K562 (cell line): ENCODE measurements at regions not wholly inside any gene's neighbourhood (a gene's known extent, or its start where the extent isn't known, plus 50 kb on each side); places are given as distances from the start of the nearest gene placed in this dataset.
A peak's percentile ranks its signal among the peaks of the same experiment; 100 is the strongest.

Experiments
- ARHGAP35 ChIP-seq: fragments of 450-650 bp; IDR thresholded peaks from 2 replicates; pipeline ENCODE4 v1.6.1; 2018; ENCODE audit not compliant: partially characterized antibody
- CBX1 ChIP-seq: sonication (generic); IDR thresholded peaks from 2 replicates; pipeline ENCODE4 v1.6.1; 2016; ENCODE audit warnings: antibody characterized with exemption, low read depth, mild to moderate bottlenecking
- CCNT2 ChIP-seq: IDR thresholded peaks from 2 replicates; pipeline ENCODE4 v1.6.1; 2011; ENCODE audit warnings: borderline replicate concordance, low read depth, mild to moderate bottlenecking, moderate library complexity, mixed read lengths, low read length; ENCODE audit not compliant: insufficient read length; ENCODE audit errors: extremely low read depth
- CREB1 ChIP-seq, 2 experiments: sonication (generic) in 1 of 2; formaldehyde crosslinking in 1 of 2; IDR thresholded peaks; 2 replicates each; pipeline versions ENCODE4 v1.6.1 to v1.8.0; 2012 to 2022; ENCODE audit warnings: inconsistent platforms in 1 of 2, mild to moderate bottlenecking in 1 of 2, missing genetic modification reagents in 1 of 2, moderate library complexity in 1 of 2
- DACH1 ChIP-seq: fragments of 450-650 bp; IDR thresholded peaks from 2 replicates; pipeline ENCODE4 v1.6.1; 2018; ENCODE audit not compliant: partially characterized antibody
- DEAF1 ChIP-seq: fragments of 450-650 bp; formaldehyde crosslinking; IDR thresholded peaks from 2 replicates; pipeline ENCODE4 v1.4.0; 2020; ENCODE audit warnings: mild to moderate bottlenecking, moderate library complexity
- ELF4 ChIP-seq: fragments of 450-650 bp; formaldehyde crosslinking; IDR thresholded peaks from 2 replicates; pipeline ENCODE4 v1.4.0; 2022; ENCODE audit warnings: missing genetic modification characterization
- FOXK1 ChIP-seq: sonication (generic); formaldehyde crosslinking; IDR thresholded peaks from 2 replicates; pipeline ENCODE4 v1.8.0; 2022; ENCODE audit warnings: missing genetic modification reagents, mild to moderate bottlenecking, borderline replicate concordance
- FOXM1 ChIP-seq, 2 experiments: fragments of 450-650 bp in 1 of 2; sonication (generic) in 1 of 2; formaldehyde crosslinking in 1 of 2; IDR thresholded peaks; 2 replicates each; pipeline versions ENCODE4 v1.6.1 to v1.9.0; 2017 to 2022; ENCODE audit warnings: low read depth in 2 of 2, mild to moderate bottlenecking in 2 of 2, missing genetic modification reagents in 1 of 2, moderate library complexity in 1 of 2
- JUNB ChIP-seq: fragments of 450-650 bp; formaldehyde crosslinking; conservative IDR thresholded peaks from 2 replicates; pipeline ENCODE4 v1.4.0; 2020; ENCODE audit warnings: mild to moderate bottlenecking
- KHSRP ChIP-seq: fragments of 450-650 bp; IDR thresholded peaks from 2 replicates; pipeline ENCODE4 v1.6.1; 2017
- MECOM ChIP-seq: fragments of 250-450 bp; sonication (Bioruptor Pico); IDR thresholded peaks from 2 replicates; pipeline ENCODE4 v1.8.0; 2022; ENCODE audit warnings: inconsistent platforms
- MTA2 ChIP-seq: fragments of 450-650 bp; IDR thresholded peaks from 2 replicates; pipeline ENCODE4 v1.6.1; 2016; ENCODE audit warnings: low read depth
- PHF20 ChIP-seq: fragments of 450-650 bp; IDR thresholded peaks from 2 replicates; pipeline ENCODE4 v1.6.1; 2018; ENCODE audit not compliant: partially characterized antibody
- SMC3 ChIP-seq: conservative IDR thresholded peaks from 2 replicates; pipeline ENCODE4 v1.6.1; 2011; ENCODE audit warnings: low read depth, low read length, improper control_type of control experiment; ENCODE audit not compliant: insufficient read depth
- SRSF9 ChIP-seq: fragments of 200-400 bp; formaldehyde crosslinking; IDR thresholded peaks from 2 replicates; pipeline ENCODE4 v1.6.1; 2017; ENCODE audit warnings: low read depth, low read length, borderline replicate concordance
- TFAM ChIP-seq: fragments of 250-450 bp; sonication (Bioruptor Pico); conservative IDR thresholded peaks from 2 replicates; pipeline ENCODE4 v1.5.0; 2021; ENCODE audit warnings: mild to moderate bottlenecking, moderate library complexity
- ZNF124 ChIP-seq: sonication (generic); formaldehyde crosslinking; IDR thresholded peaks from 2 replicates; pipeline ENCODE4 v1.8.1; 2022; ENCODE audit warnings: missing genetic modification reagents
- ZNF23 ChIP-seq: fragments of 250-450 bp; sonication (Bioruptor Pico); IDR thresholded peaks from 2 replicates; pipeline ENCODE4 v1.4.0; 2020; ENCODE audit warnings: mild to moderate bottlenecking
- TF ChIP-seq, protein P1 (sequence below): sonication (generic); formaldehyde crosslinking; IDR thresholded peaks from 2 replicates; pipeline ENCODE4 v1.8.1; 2023; ENCODE audit warnings: mild to moderate bottlenecking, missing genetic modification reagents
- TF ChIP-seq, protein P2 (sequence below): fragments of 450-650 bp; IDR thresholded peaks from 2 replicates; pipeline ENCODE4 v1.6.1; 2016; ENCODE audit warnings: borderline replicate concordance
- TF ChIP-seq, protein P3 (sequence below): fragments of 250-450 bp; sonication (Bioruptor Pico); IDR thresholded peaks from 2 replicates; pipeline ENCODE4 v1.5.0; 2021

GRCh38 chr17:47066841-47067682, 88.0 kb upstream of the RPRML start (continued):
- TF ChIP-seq CCNT2 (peak; percentile 30), CREB1 (IDR thresholded peaks at IDR 0.05) (peak; percentile 44; the same call in 1 of the 2 replicates), CREB1 (CRISPR knock-in tag; IDR thresholded peaks at IDR 0.05) (no peak; the same call in 1 of the 2 replicates), SMC3 (no peak), MTA2 (no peak), SRSF9 (no peak), ELF4 (CRISPR knock-in tag) (peak; percentile 93), KHSRP (0 out of 2 replicates have a peak, but pooled peaks have one; percentile 41), ZNF124 (CRISPR knock-in tag) (no peak), FOXM1 (IDR thresholded peaks at IDR 0.05; ENCODE audit: low read depth) (peak; percentile 90), FOXM1 (CRISPR knock-in tag; IDR thresholded peaks at IDR 0.05; ENCODE audit: low read depth) (peak; percentile 76; the same call in 1 of the 2 replicates), ARHGAP35 (no peak), ZNF23 (CRISPR knock-in tag) (no peak), DEAF1 (CRISPR knock-in tag) (no peak), FOXK1 (CRISPR knock-in tag) (no peak), JUNB (CRISPR knock-in tag) (no peak), CBX1 (peak; percentile 97), PHF20 (peak; percentile 95), TFAM (no peak), MECOM (CRISPR knock-in tag) (no peak), DACH1 (peak; percentile 69)
- TF ChIP-seq, protein P1, sequence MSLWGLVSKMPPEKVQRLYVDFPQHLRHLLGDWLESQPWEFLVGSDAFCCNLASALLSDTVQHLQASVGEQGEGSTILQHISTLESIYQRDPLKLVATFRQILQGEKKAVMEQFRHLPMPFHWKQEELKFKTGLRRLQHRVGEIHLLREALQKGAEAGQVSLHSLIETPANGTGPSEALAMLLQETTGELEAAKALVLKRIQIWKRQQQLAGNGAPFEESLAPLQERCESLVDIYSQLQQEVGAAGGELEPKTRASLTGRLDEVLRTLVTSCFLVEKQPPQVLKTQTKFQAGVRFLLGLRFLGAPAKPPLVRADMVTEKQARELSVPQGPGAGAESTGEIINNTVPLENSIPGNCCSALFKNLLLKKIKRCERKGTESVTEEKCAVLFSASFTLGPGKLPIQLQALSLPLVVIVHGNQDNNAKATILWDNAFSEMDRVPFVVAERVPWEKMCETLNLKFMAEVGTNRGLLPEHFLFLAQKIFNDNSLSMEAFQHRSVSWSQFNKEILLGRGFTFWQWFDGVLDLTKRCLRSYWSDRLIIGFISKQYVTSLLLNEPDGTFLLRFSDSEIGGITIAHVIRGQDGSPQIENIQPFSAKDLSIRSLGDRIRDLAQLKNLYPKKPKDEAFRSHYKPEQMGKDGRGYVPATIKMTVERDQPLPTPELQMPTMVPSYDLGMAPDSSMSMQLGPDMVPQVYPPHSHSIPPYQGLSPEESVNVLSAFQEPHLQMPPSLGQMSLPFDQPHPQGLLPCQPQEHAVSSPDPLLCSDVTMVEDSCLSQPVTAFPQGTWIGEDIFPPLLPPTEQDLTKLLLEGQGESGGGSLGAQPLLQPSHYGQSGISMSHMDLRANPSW: no peak
- TF ChIP-seq, protein P2, sequence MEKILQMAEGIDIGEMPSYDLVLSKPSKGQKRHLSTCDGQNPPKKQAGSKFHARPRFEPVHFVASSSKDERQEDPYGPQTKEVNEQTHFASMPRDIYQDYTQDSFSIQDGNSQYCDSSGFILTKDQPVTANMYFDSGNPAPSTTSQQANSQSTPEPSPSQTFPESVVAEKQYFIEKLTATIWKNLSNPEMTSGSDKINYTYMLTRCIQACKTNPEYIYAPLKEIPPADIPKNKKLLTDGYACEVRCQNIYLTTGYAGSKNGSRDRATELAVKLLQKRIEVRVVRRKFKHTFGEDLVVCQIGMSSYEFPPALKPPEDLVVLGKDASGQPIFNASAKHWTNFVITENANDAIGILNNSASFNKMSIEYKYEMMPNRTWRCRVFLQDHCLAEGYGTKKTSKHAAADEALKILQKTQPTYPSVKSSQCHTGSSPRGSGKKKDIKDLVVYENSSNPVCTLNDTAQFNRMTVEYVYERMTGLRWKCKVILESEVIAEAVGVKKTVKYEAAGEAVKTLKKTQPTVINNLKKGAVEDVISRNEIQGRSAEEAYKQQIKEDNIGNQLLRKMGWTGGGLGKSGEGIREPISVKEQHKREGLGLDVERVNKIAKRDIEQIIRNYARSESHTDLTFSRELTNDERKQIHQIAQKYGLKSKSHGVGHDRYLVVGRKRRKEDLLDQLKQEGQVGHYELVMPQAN: peak; percentile 56
- TF ChIP-seq, protein P3, sequence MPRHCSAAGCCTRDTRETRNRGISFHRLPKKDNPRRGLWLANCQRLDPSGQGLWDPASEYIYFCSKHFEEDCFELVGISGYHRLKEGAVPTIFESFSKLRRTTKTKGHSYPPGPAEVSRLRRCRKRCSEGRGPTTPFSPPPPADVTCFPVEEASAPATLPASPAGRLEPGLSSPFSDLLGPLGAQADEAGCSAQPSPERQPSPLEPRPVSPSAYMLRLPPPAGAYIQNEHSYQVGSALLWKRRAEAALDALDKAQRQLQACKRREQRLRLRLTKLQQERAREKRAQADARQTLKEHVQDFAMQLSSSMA (CRISPR knock-in tag): no peak
